Bronchial epithelial cell (primary cell): ENCODE measurements at regions not wholly inside any gene's neighbourhood (a gene's known extent, or its start where the extent isn't known, plus 50 kb on each side); places are given as distances from the start of the nearest gene placed in this dataset.

Experiments used
- DNase-seq: peaks from one replicate; pipeline ENCODE4 v3.0.0-alpha.2; 2010; ENCODE audit warnings: low read depth
- FAIRE-seq: peaks from 2 replicates; lab custom pipeline; 2011; peaks lifted over from hg19 to GRCh38; lab: Jason Lieb, UNC
- H3K27me3 ChIP-seq: 2 replicates; pipeline ENCODE4 v1.5.1; 2011; ENCODE audit warnings: low read length; ENCODE audit not compliant: control insufficient read depth, insufficient read depth
- H3K36me3 ChIP-seq: 2 replicates; pipeline ENCODE4 v1.5.1; 2011; ENCODE audit warnings: low read length; ENCODE audit not compliant: control insufficient read depth, insufficient read depth
- H3K4me3 ChIP-seq: 2 replicates; pipeline ENCODE4 v1.5.1; 2011; ENCODE audit warnings: mild to moderate bottlenecking, low read depth, low read length, control low read depth
- CTCF ChIP-seq: IDR thresholded peaks from 2 replicates; pipeline ENCODE4 v1.5.1; 2011; ENCODE audit warnings: mild to moderate bottlenecking, moderate library complexity, low read length, control low read depth, inconsistent platforms; ENCODE audit not compliant: insufficient read depth, severe bottlenecking

DNA sequence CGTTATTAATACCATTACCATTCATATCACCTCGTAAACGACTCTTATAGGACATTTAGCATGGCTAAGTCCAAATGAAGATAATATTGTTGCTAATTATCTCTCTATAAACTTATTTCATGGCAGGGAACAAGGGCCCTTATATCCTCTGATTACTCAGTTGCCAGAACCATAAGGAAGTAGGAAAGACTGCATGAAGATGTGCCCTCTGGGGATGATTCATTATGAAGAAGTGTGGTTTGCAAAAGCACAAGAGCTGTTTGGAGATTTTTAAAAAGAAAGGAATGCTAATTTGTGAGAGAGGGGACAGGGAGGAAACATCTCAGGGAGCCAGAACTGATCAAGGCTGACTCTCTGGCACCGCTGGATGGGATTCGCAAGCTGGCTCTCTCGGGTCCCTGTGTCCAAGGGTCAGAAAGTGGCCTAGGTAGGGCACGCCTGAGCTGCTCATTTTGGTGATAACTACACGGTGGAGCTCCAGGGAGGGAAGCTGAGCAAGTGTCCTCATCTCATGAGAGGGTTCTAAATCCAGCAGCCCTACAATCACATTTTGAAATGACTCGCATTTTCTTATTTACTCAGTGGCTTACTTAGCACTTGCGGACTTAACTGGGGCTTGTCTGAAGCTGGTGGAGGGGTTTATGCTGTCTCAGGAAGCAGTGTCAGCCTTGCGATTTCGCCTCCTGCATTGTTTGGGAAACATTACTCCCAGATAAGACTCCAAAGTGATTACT is 136.8 kb downstream of the C5orf15 start:
- TF ChIP-seq CTCF: no peak
- DNase-seq: peak; percentile 74
- no peak for FAIRE-seq
- Histone ChIP-seq H3K4me3 (no peak overlapping the region), H3K36me3 (no peaks in the 10 kb centered on the region), H3K27me3 (no peaks in the 10 kb centered on the region)

- DNase-seq: no peak
- no peak for FAIRE-seq
- TF ChIP-seq CTCF: no peak
- no peaks in the 10 kb centered on the region for H3K36me3 ChIP-seq
- no peak overlapping the region for H3K4me3 ChIP-seq
- H3K27me3 ChIP-seq: no peaks in the 10 kb centered on the region
Measured at GRCh38 chr5:133830911-133831310, 137.5 kb downstream of the C5orf15 start.

- Histone ChIP-seq H3K4me3 (no peak overlapping the region), H3K36me3 (no peaks in the 10 kb centered on the region), H3K27me3 (no peaks in the 10 kb centered on the region)
- TF ChIP-seq CTCF: no peak
- DNase-seq (no peak), FAIRE-seq (no peak)
Measured at GRCh38 chr5:133830281-133830680, 138.1 kb downstream of the C5orf15 start.

DNA sequence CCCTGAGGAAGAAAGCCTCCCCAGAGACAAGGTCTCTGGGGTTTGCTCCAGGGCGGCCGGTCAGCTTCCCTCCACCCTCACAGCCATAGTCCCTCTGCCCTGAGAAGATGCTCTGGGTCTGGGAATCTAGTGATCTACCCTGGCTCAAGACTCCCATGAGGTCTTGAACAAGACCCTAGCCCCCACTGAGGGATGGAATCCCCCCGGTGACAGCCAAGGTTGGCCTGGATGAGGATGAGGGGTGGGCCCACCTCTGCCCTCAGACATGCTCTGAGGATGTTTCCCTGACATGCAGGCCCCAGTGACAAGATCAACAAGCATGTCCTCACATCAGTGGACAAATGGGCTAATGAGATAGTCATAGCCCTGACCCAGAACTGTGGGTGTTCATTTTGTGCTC is 138.6 kb downstream of the C5orf15 start:
- no peak for DNase-seq
- Histone ChIP-seq H3K4me3 (no peak overlapping the region), H3K36me3 (no peaks in the 10 kb centered on the region), H3K27me3 (no peaks in the 10 kb centered on the region)
- FAIRE-seq: no peak
- TF ChIP-seq CTCF: no peak

GRCh38 chr5:133828722-133829121 is 139.7 kb downstream of the C5orf15 start:
- TF ChIP-seq CTCF: no peak
- FAIRE-seq: no peak

DNA sequence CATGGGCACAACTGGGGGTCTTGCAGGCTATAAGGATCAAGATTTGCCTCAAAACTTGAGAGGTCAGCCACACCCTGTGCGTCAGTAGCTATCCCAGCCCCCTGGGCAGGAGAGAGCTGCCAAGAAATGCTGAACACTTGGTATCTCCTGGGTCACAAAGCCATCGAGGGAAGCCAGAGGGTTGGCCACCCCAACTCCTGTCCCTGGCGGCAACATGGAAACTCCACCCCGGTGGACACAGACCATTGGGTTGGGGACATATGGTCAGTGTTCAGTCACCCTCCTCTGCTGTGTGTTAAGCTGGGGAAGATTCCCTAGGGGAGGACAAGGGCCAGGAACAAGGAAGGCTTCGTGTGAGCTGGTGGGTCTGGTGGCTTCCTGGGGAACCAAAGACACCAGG is 140.6 kb downstream of the C5orf15 start:
- TF ChIP-seq CTCF: no peak
- peak; percentile 60 for FAIRE-seq
- DNase-seq: no peak
- no peak overlapping the region for H3K4me3 ChIP-seq
- peaks cover 4% of the 10 kb centered on the region for H3K27me3 ChIP-seq
- no peaks in the 10 kb centered on the region for H3K36me3 ChIP-seq

More at GRCh38 chr5:133828722-133829121, 139.7 kb downstream of the C5orf15 start:
- H3K27me3 ChIP-seq: no peaks in the 10 kb centered on the region
- no peak for DNase-seq
- no peaks in the 10 kb centered on the region for H3K36me3 ChIP-seq
- H3K4me3 ChIP-seq: no peak overlapping the region
